ENCODE measurements at regions not wholly inside any gene's neighbourhood (a gene's known extent, or its start where the extent isn't known, plus 50 kb on each side); places are given as distances from the start of the nearest gene placed in this dataset.

GRCh38 chr6:88386167-88386566 lies 220.0 kb upstream of the CNR1 start:
- TF ChIP-seq CTCF (IDR thresholded peaks at IDR 0.05; ENCODE audit: low read depth, low read length, poor library complexity, severe bottlenecking) (no peak), EZH2phosphoT487 (IDR thresholded peaks at IDR 0.05; ENCODE audit: borderline replicate concordance, low read length) (no peak)

All from DOHH2 (cell line).